Prostate gland (tissue), 1 donor: ENCODE measurements at regions not wholly inside any gene's neighbourhood (a gene's known extent, or its start where the extent isn't known, plus 50 kb on each side); places are given as distances from the start of the nearest gene placed in this dataset.

Source experiments
- POLR2A ChIP-seq: fragments of 450-650 bp; IDR thresholded peaks from one replicate; pipeline ENCODE4 v1.6.1; 2016; ENCODE audit warnings: antibody characterized with exemption, mild to moderate bottlenecking
- POLR2AphosphoS5 ChIP-seq: sonication (generic); formaldehyde crosslinking; IDR thresholded peaks from one replicate; pipeline ENCODE4 v1.6.1; 2017; ENCODE audit warnings: antibody characterized with exemption

DNA sequence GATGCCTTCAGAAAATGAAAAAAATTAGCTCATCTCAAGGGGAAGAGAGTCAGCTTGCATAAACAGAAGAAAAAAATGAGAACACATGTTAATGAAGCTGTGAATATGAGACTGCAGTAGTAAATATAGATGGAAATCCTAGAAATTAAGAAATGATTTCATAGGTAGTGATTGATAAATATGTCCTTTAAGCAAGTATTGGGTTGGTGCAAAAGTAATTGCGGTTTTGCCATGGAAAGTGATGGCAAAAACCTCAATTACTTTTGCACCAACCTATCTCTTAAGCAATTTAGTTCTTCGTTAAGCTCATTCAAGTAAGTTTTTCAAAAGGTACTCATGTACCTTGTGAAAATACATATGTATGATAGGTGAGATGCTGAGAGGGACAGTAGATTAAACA, 400.9 kb downstream of the SH2D1A start:
- TF ChIP-seq POLR2AphosphoS5, result no peak
- no peak for TF ChIP-seq POLR2A
